ENCODE measurements at regions not wholly inside any gene's neighbourhood (a gene's known extent, or its start where the extent isn't known, plus 50 kb on each side); places are given as distances from the start of the nearest gene placed in this dataset.
"Not testable (repeated sequence)": the region's sequence is repeated elsewhere in the genome, so short reads cannot be mapped to it uniquely, and the experiment has no call there.

GRCh38 chr4:127291316-127291715, 341.4 kb upstream of the INTU start:
- DNase-seq (ENCODE audit: low read depth in 2 of 2) = no peak

- DNase-seq (ENCODE audit: low read depth in 2 of 2) = no peak
Measured at GRCh38 chr4:127293496-127293895, 339.3 kb upstream of the INTU start.

- no peak for DNase-seq (ENCODE audit: low read depth in 2 of 2)
Measured at GRCh38 chr4:127304356-127304755, 328.4 kb upstream of the INTU start.

GRCh38 chr4:127307996-127308395, 324.8 kb upstream of the INTU start:
- no peak for DNase-seq (ENCODE audit: low read depth in 2 of 2)

- DNase-seq (ENCODE audit: low read depth in 2 of 2) = no peak
Measured at GRCh38 chr4:127309369-127310102, 323.2 kb upstream of the INTU start.

GRCh38 chr4:127311371-127311770, 321.4 kb upstream of the INTU start:
- no peak for DNase-seq (ENCODE audit: low read depth in 2 of 2)

- DNase-seq (ENCODE audit: low read depth in 2 of 2) = no peak
Measured at GRCh38 chr4:127311924-127312323, 320.8 kb upstream of the INTU start.

- no peak for DNase-seq (ENCODE audit: low read depth in 2 of 2)
Measured at GRCh38 chr4:127313767-127314166, 319.0 kb upstream of the INTU start.

- DNase-seq (ENCODE audit: low read depth in 2 of 2) = no peak
Measured at GRCh38 chr4:127327491-127327890, 305.3 kb upstream of the INTU start.

- DNase-seq (ENCODE audit: low read depth in 2 of 2) = no peak
Measured at GRCh38 chr4:127335073-127335620, 297.6 kb upstream of the INTU start.

GRCh38 chr4:127335732-127336131, 297.0 kb upstream of the INTU start:
- DNase-seq (ENCODE audit: low read depth in 2 of 2) = no peak

- DNase-seq (ENCODE audit: low read depth in 2 of 2) = not testable (repeated sequence)
Measured at GRCh38 chr4:127343123-127343522, 289.6 kb upstream of the INTU start.

GRCh38 chr4:127344071-127344470, 288.7 kb upstream of the INTU start:
- no peak for DNase-seq (ENCODE audit: low read depth in 2 of 2)

- DNase-seq (ENCODE audit: low read depth in 2 of 2) = no peak
Measured at GRCh38 chr4:127347936-127348335, 284.8 kb upstream of the INTU start.

- DNase-seq (ENCODE audit: low read depth in 2 of 2) = no peak
Measured at GRCh38 chr4:127352220-127353113, 280.3 kb upstream of the INTU start.

GRCh38 chr4:127355743-127356142, 277.0 kb upstream of the INTU start:
- no peak for DNase-seq (ENCODE audit: low read depth in 2 of 2)

GRCh38 chr4:127357765-127358164, 275.0 kb upstream of the INTU start:
- no peak for DNase-seq (ENCODE audit: low read depth in 2 of 2)

- no peak for DNase-seq (ENCODE audit: low read depth in 2 of 2)
Measured at GRCh38 chr4:127362686-127363085, 270.1 kb upstream of the INTU start.

GRCh38 chr4:127364397-127364796, 268.4 kb upstream of the INTU start:
- DNase-seq (ENCODE audit: low read depth in 2 of 2) = no peak

GRCh38 chr4:127364911-127365310, 267.8 kb upstream of the INTU start:
- DNase-seq (ENCODE audit: low read depth in 2 of 2) = no peak

- no peak for DNase-seq (ENCODE audit: low read depth in 2 of 2)
Measured at GRCh38 chr4:127370604-127371003, 262.2 kb upstream of the INTU start.

- no peak for DNase-seq (ENCODE audit: low read depth in 2 of 2)
Measured at GRCh38 chr4:127379499-127379898, 253.3 kb upstream of the INTU start.

GRCh38 chr4:127379948-127380347, 252.8 kb upstream of the INTU start:
- DNase-seq (ENCODE audit: low read depth in 2 of 2) = not testable (repeated sequence)
